ENCODE measurements at regions not wholly inside any gene's neighbourhood (a gene's known extent, or its start where the extent isn't known, plus 50 kb on each side); places are given as distances from the start of the nearest gene placed in this dataset.

GRCh38 chr11:134477486-134477885 is 65.4 kb upstream of the B3GAT1 start:
- ATAC-seq (ENCODE audit: low FRiP score): no peak
- H3K27ac ChIP-seq (ENCODE audit: low read depth in 1 of 2, low read length in 2 of 2): no peak overlapping the region
- H3K4me3 ChIP-seq (ENCODE audit: low read length in 2 of 2): no peak overlapping the region
- DNase-seq: no peak
- no peaks in the 10 kb centered on the region for H3K27me3 ChIP-seq (ENCODE audit: control insufficient read depth in 1 of 2, insufficient read depth in 2 of 2, low read length in 1 of 2)
- H3K9me3 ChIP-seq (ENCODE audit: control insufficient read depth, low read length): no peaks in the 10 kb centered on the region
- intact Hi-C loops (cut with DNase I): no loop called here
- no peaks in the 10 kb centered on the region for H3K36me3 ChIP-seq (ENCODE audit: control insufficient read depth in 1 of 2, insufficient read depth in 2 of 2, low read length in 1 of 2)
- no peaks in the 10 kb centered on the region for H3K4me1 ChIP-seq (ENCODE audit: control insufficient read depth in 1 of 2, insufficient read depth in 2 of 2, low read length in 2 of 2)
- 36 to 50% methylated on average over 2 of the region's 2 CpGs for WGBS, 2 donors

DNA sequence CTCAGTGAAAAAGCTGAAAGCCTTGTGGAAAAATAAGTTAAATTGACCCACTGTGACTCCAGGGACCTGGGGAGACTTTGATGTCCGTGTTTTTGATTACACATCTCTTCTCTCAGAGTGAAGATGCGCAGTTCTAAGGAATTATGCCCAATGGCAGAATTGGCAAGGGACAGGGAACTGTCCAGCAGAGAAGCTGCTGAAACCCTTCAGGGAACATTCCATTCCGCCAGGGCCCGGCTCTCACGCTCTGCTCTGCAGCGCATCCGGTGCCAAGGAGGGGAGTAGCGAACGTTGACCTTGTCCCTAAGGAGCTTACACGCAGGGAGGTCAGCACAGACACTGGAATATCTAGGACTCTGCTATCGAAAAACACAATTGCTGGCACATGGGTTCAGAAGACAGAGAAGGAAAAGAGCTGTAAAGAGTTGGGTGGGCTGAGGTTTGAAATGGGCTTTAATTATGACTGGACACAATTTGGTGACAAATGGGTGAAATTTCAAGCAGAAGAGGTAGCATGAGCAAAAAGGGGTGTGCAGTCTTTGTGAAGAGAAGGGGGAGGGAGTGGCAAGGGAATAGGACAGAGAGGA is 64.5 kb upstream of the B3GAT1 start:
- ATAC-seq (ENCODE audit: low FRiP score) (no peak), DNase-seq (no peak)
- Histone ChIP-seq H3K27ac (ENCODE audit: low read depth in 1 of 2, low read length in 2 of 2) (no peak overlapping the region), H3K9me3 (ENCODE audit: control insufficient read depth, low read length) (no peaks in the 10 kb centered on the region), H3K4me1 (ENCODE audit: control insufficient read depth in 1 of 2, insufficient read depth in 2 of 2, low read length in 2 of 2) (no peaks in the 10 kb centered on the region), H3K27me3 (ENCODE audit: control insufficient read depth in 1 of 2, insufficient read depth in 2 of 2, low read length in 1 of 2) (no peaks in the 10 kb centered on the region), H3K4me3 (ENCODE audit: low read length in 2 of 2) (no peak overlapping the region), H3K36me3 (ENCODE audit: control insufficient read depth in 1 of 2, insufficient read depth in 2 of 2, low read length in 1 of 2) (no peaks in the 10 kb centered on the region)
- WGBS, 2 donors: 5 to 8% methylated on average over 11 of the region's 11 CpGs
- intact Hi-C loops (cut with DNase I): no loop called here

- DNase-seq (no peak), ATAC-seq (ENCODE audit: low FRiP score) (no peak)
- no peaks in the 10 kb centered on the region for H3K27me3 ChIP-seq (ENCODE audit: control insufficient read depth in 1 of 2, insufficient read depth in 2 of 2, low read length in 1 of 2)
- H3K4me3 ChIP-seq (ENCODE audit: low read length in 2 of 2): no peak overlapping the region
- 68 to 72% methylated on average over 7 of the region's 7 CpGs for WGBS, 2 donors
- no peaks in the 10 kb centered on the region for H3K4me1 ChIP-seq (ENCODE audit: control insufficient read depth in 1 of 2, insufficient read depth in 2 of 2, low read length in 2 of 2)
- no peaks in the 10 kb centered on the region for H3K9me3 ChIP-seq (ENCODE audit: control insufficient read depth, low read length)
- no peaks in the 10 kb centered on the region for H3K36me3 ChIP-seq (ENCODE audit: control insufficient read depth in 1 of 2, insufficient read depth in 2 of 2, low read length in 1 of 2)
- intact Hi-C loops (cut with DNase I): no loop called here
- H3K27ac ChIP-seq (ENCODE audit: low read depth in 1 of 2, low read length in 2 of 2): no peak overlapping the region
Measured at GRCh38 chr11:134475951-134476350, 63.9 kb upstream of the B3GAT1 start.

- Histone ChIP-seq H3K4me3 (ENCODE audit: low read length in 2 of 2) (no peak overlapping the region), H3K4me1 (ENCODE audit: control insufficient read depth in 1 of 2, insufficient read depth in 2 of 2, low read length in 2 of 2) (no peaks in the 10 kb centered on the region), H3K27me3 (ENCODE audit: control insufficient read depth in 1 of 2, insufficient read depth in 2 of 2, low read length in 1 of 2) (no peaks in the 10 kb centered on the region), H3K9me3 (ENCODE audit: control insufficient read depth, low read length) (no peaks in the 10 kb centered on the region), H3K27ac (ENCODE audit: low read depth in 1 of 2, low read length in 2 of 2) (no peak overlapping the region), H3K36me3 (ENCODE audit: control insufficient read depth in 1 of 2, insufficient read depth in 2 of 2, low read length in 1 of 2) (no peaks in the 10 kb centered on the region)
- DNase-seq: no peak
- intact Hi-C loops (cut with DNase I): no loop called here
- 84% methylated on average over 9 of the region's 9 CpGs for WGBS, 2 donors
- no peak for ATAC-seq (ENCODE audit: low FRiP score)
Measured at GRCh38 chr11:134474942-134475341, 62.9 kb upstream of the B3GAT1 start.

- ATAC-seq (ENCODE audit: low FRiP score): no peak
- Histone ChIP-seq H3K4me1 (ENCODE audit: control insufficient read depth in 1 of 2, insufficient read depth in 2 of 2, low read length in 2 of 2) (no peaks in the 10 kb centered on the region), H3K36me3 (ENCODE audit: control insufficient read depth in 1 of 2, insufficient read depth in 2 of 2, low read length in 1 of 2) (no peaks in the 10 kb centered on the region), H3K4me3 (ENCODE audit: low read length in 2 of 2) (no peak overlapping the region), H3K27ac (ENCODE audit: low read depth in 1 of 2, low read length in 2 of 2) (no peak overlapping the region), H3K27me3 (ENCODE audit: control insufficient read depth in 1 of 2, insufficient read depth in 2 of 2, low read length in 1 of 2) (no peaks in the 10 kb centered on the region), H3K9me3 (ENCODE audit: control insufficient read depth, low read length) (no peaks in the 10 kb centered on the region)
- DNase-seq: no peak
- intact Hi-C loops (cut with DNase I): no loop called here
- WGBS, 2 donors: 85 to 87% methylated on average over 21 of the region's 21 CpGs
Measured at GRCh38 chr11:134474070-134474860, 62.2 kb upstream of the B3GAT1 start.

GRCh38 chr11:134471716-134472455 is 59.8 kb upstream of the B3GAT1 start:
- WGBS, 2 donors: 69 to 70% methylated on average over 9 of the region's 9 CpGs
- Histone ChIP-seq H3K27me3 (ENCODE audit: control insufficient read depth in 1 of 2, insufficient read depth in 2 of 2, low read length in 1 of 2) (no peaks in the 10 kb centered on the region), H3K27ac (ENCODE audit: low read depth in 1 of 2, low read length in 2 of 2) (no peak overlapping the region), H3K36me3 (ENCODE audit: control insufficient read depth in 1 of 2, insufficient read depth in 2 of 2, low read length in 1 of 2) (no peaks in the 10 kb centered on the region), H3K9me3 (ENCODE audit: control insufficient read depth, low read length) (no peaks in the 10 kb centered on the region), H3K4me1 (ENCODE audit: control insufficient read depth in 1 of 2, insufficient read depth in 2 of 2, low read length in 2 of 2) (no peaks in the 10 kb centered on the region), H3K4me3 (ENCODE audit: low read length in 2 of 2) (no peak overlapping the region)
- no peak for ATAC-seq (ENCODE audit: low FRiP score)
- DNase-seq: no peak
- intact Hi-C loops (cut with DNase I): no loop called here

GRCh38 chr11:134471087-134471715 is 59.2 kb upstream of the B3GAT1 start:
- Histone ChIP-seq H3K27ac (ENCODE audit: low read depth in 1 of 2, low read length in 2 of 2) (no peak overlapping the region), H3K4me3 (ENCODE audit: low read length in 2 of 2) (no peak overlapping the region), H3K4me1 (ENCODE audit: control insufficient read depth in 1 of 2, insufficient read depth in 2 of 2, low read length in 2 of 2) (no peaks in the 10 kb centered on the region), H3K27me3 (ENCODE audit: control insufficient read depth in 1 of 2, insufficient read depth in 2 of 2, low read length in 1 of 2) (no peaks in the 10 kb centered on the region), H3K36me3 (ENCODE audit: control insufficient read depth in 1 of 2, insufficient read depth in 2 of 2, low read length in 1 of 2) (no peaks in the 10 kb centered on the region), H3K9me3 (ENCODE audit: control insufficient read depth, low read length) (no peaks in the 10 kb centered on the region)
- DNase-seq (no peak), ATAC-seq (ENCODE audit: low FRiP score) (no peak)
- 20 to 27% methylated on average over 28 of the region's 28 CpGs for WGBS, 2 donors
- intact Hi-C loops (cut with DNase I): no loop called here

DNA sequence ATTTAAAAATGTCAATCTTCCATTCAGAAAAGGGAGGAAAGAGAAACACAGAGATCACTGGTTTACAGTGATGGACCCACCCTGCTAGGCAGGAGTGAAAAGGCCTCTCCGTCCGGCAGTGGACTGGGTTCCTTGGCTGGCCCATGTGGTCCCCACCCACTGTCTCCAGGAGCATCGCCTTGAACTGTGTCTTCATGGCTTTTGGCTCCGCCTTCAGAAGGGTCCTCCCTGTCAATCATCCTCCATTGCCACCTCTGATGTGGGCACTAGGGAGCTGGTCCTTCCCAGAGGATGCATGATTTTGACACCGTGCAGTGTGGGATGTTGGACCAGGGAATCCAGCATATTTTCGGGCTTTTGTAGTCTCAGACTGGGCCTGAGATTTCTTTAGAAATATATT is 58.2 kb upstream of the B3GAT1 start:
- Histone ChIP-seq H3K27ac (ENCODE audit: low read depth in 1 of 2, low read length in 2 of 2) (no peak overlapping the region), H3K9me3 (ENCODE audit: control insufficient read depth, low read length) (no peaks in the 10 kb centered on the region), H3K4me3 (ENCODE audit: low read length in 2 of 2) (no peak overlapping the region), H3K4me1 (ENCODE audit: control insufficient read depth in 1 of 2, insufficient read depth in 2 of 2, low read length in 2 of 2) (no peaks in the 10 kb centered on the region), H3K36me3 (ENCODE audit: control insufficient read depth in 1 of 2, insufficient read depth in 2 of 2, low read length in 1 of 2) (no peaks in the 10 kb centered on the region), H3K27me3 (ENCODE audit: control insufficient read depth in 1 of 2, insufficient read depth in 2 of 2, low read length in 1 of 2) (no peaks in the 10 kb centered on the region)
- peak in 1 of 2 donors; percentile 17 for DNase-seq
- 94% methylated on average over 6 of the region's 6 CpGs for WGBS, 2 donors
- intact Hi-C loops (cut with DNase I): no loop called here
- ATAC-seq (ENCODE audit: low FRiP score): no peak

Measured in aorta (tissue), 5 donors.